HUES48 (cell line): ENCODE measurements at regions not wholly inside any gene's neighbourhood (a gene's known extent, or its start where the extent isn't known, plus 50 kb on each side); places are given as distances from the start of the nearest gene placed in this dataset.

Source experiments
- H3K27ac ChIP-seq: one replicate; pipeline ENCODE4 v1.7.0; 2013; ENCODE audit warnings: low read depth, low read length, inconsistent platforms
- H3K27me3 ChIP-seq: 2 replicates; pipeline ENCODE4 v1.6.1; 2013; ENCODE audit warnings: mild to moderate bottlenecking, low read length; ENCODE audit not compliant: control insufficient read depth, insufficient read depth
- H3K36me3 ChIP-seq: 2 replicates; pipeline ENCODE4 v1.6.1; 2013; ENCODE audit warnings: low read length; ENCODE audit not compliant: control insufficient read depth, insufficient read depth
- H3K4me1 ChIP-seq: 2 replicates; pipeline ENCODE4 v1.6.1; 2013; ENCODE audit warnings: mild to moderate bottlenecking, low read length; ENCODE audit not compliant: control insufficient read depth, insufficient read depth
- H3K4me3 ChIP-seq: 2 replicates; pipeline ENCODE4 v1.5.1; 2013; ENCODE audit warnings: mild to moderate bottlenecking, low read depth, low read length
- H3K9ac ChIP-seq: 2 replicates; pipeline ENCODE4 v1.6.1; 2013; ENCODE audit warnings: mild to moderate bottlenecking, low read depth, low read length, moderate library complexity
- H3K9me3 ChIP-seq: 2 replicates; pipeline ENCODE4 v1.6.1; 2013; ENCODE audit warnings: low read length; ENCODE audit not compliant: control insufficient read depth, insufficient read depth

GRCh38 chr9:18073002-18073401, 401.0 kb upstream of the ADAMTSL1 start:
- Histone ChIP-seq H3K36me3 (no peaks in the 10 kb centered on the region), H3K27me3 (no peaks in the 10 kb centered on the region), H3K9ac (no peak overlapping the region), H3K27ac (no peak overlapping the region), H3K9me3 (no peaks in the 10 kb centered on the region), H3K4me1 (no peaks in the 10 kb centered on the region), H3K4me3 (no peak overlapping the region)

GRCh38 chr9:18074041-18074440, 399.9 kb upstream of the ADAMTSL1 start:
- H3K4me3 ChIP-seq: no peak overlapping the region
- no peaks in the 10 kb centered on the region for H3K27me3 ChIP-seq
- H3K36me3 ChIP-seq: no peaks in the 10 kb centered on the region
- no peak overlapping the region for H3K27ac ChIP-seq
- H3K9ac ChIP-seq: no peak overlapping the region
- H3K9me3 ChIP-seq: no peaks in the 10 kb centered on the region
- H3K4me1 ChIP-seq: no peaks in the 10 kb centered on the region

- H3K27me3 ChIP-seq: no peaks in the 10 kb centered on the region
- no peaks in the 10 kb centered on the region for H3K36me3 ChIP-seq
- no peak overlapping the region for H3K4me3 ChIP-seq
- no peaks in the 10 kb centered on the region for H3K9me3 ChIP-seq
- no peak overlapping the region for H3K27ac ChIP-seq
- no peaks in the 10 kb centered on the region for H3K4me1 ChIP-seq
- no peak overlapping the region for H3K9ac ChIP-seq
These were observed 398.6 kb upstream of the ADAMTSL1 start for GRCh38 chr9:18075253-18075952.

GRCh38 chr9:18077941-18078678, 395.8 kb upstream of the ADAMTSL1 start:
- no peak overlapping the region for H3K4me3 ChIP-seq
- H3K9ac ChIP-seq: no peak overlapping the region
- H3K9me3 ChIP-seq: no peaks in the 10 kb centered on the region
- no peaks in the 10 kb centered on the region for H3K4me1 ChIP-seq
- H3K36me3 ChIP-seq: no peaks in the 10 kb centered on the region
- no peak overlapping the region for H3K27ac ChIP-seq
- no peaks in the 10 kb centered on the region for H3K27me3 ChIP-seq

- Histone ChIP-seq H3K36me3 (no peaks in the 10 kb centered on the region), H3K27ac (no peak overlapping the region), H3K4me1 (no peaks in the 10 kb centered on the region), H3K4me3 (no peak overlapping the region), H3K9me3 (no peaks in the 10 kb centered on the region), H3K9ac (no peak overlapping the region), H3K27me3 (no peaks in the 10 kb centered on the region)
These were observed 381.8 kb upstream of the ADAMTSL1 start for GRCh38 chr9:18092138-18092537.

GRCh38 chr9:18106006-18106560, 367.9 kb upstream of the ADAMTSL1 start:
- no peaks in the 10 kb centered on the region for H3K27me3 ChIP-seq
- no peak overlapping the region for H3K4me3 ChIP-seq
- no peaks in the 10 kb centered on the region for H3K9me3 ChIP-seq
- H3K4me1 ChIP-seq: peaks cover 27% of the 10 kb centered on the region
- peak overlapping the region; percentile 79 for H3K27ac ChIP-seq
- H3K9ac ChIP-seq: no peak overlapping the region
- H3K36me3 ChIP-seq: no peaks in the 10 kb centered on the region

GRCh38 chr9:18109675-18110074, 364.3 kb upstream of the ADAMTSL1 start:
- H3K27me3 ChIP-seq: no peaks in the 10 kb centered on the region
- H3K9ac ChIP-seq: no peak overlapping the region; the same call in 1 of the 2 replicates
- H3K4me3 ChIP-seq: no peak overlapping the region
- H3K4me1 ChIP-seq: peaks cover 27% of the 10 kb centered on the region
- no peaks in the 10 kb centered on the region for H3K9me3 ChIP-seq
- H3K27ac ChIP-seq: no peak overlapping the region
- no peaks in the 10 kb centered on the region for H3K36me3 ChIP-seq

- H3K36me3 ChIP-seq: no peaks in the 10 kb centered on the region
- H3K4me1 ChIP-seq: peaks cover 13% of the 10 kb centered on the region; the same call in 1 of the 2 replicates
- no peak overlapping the region for H3K9ac ChIP-seq
- no peaks in the 10 kb centered on the region for H3K27me3 ChIP-seq
- H3K4me3 ChIP-seq: no peak overlapping the region
- no peaks in the 10 kb centered on the region for H3K9me3 ChIP-seq
- H3K27ac ChIP-seq: no peak overlapping the region
These were observed 362.8 kb upstream of the ADAMTSL1 start for GRCh38 chr9:18111146-18111545.

- Histone ChIP-seq H3K27ac (no peak overlapping the region), H3K4me1 (no peaks in the 10 kb centered on the region), H3K9ac (no peak overlapping the region), H3K27me3 (no peaks in the 10 kb centered on the region), H3K9me3 (no peaks in the 10 kb centered on the region), H3K36me3 (no peaks in the 10 kb centered on the region), H3K4me3 (no peak overlapping the region)
These were observed 359.1 kb upstream of the ADAMTSL1 start for GRCh38 chr9:18114559-18115475.

GRCh38 chr9:18118268-18118667, 355.7 kb upstream of the ADAMTSL1 start:
- H3K4me3 ChIP-seq: no peak overlapping the region
- no peak overlapping the region for H3K9ac ChIP-seq
- no peaks in the 10 kb centered on the region for H3K9me3 ChIP-seq
- H3K36me3 ChIP-seq: no peaks in the 10 kb centered on the region
- H3K27ac ChIP-seq: no peak overlapping the region
- no peaks in the 10 kb centered on the region for H3K27me3 ChIP-seq
- H3K4me1 ChIP-seq: no peaks in the 10 kb centered on the region
